SJSA1 (cell line): ENCODE measurements at regions not wholly inside any gene's neighbourhood (a gene's known extent, or its start where the extent isn't known, plus 50 kb on each side); places are given as distances from the start of the nearest gene placed in this dataset.
"Not testable (repeated sequence)": the region's sequence is repeated elsewhere in the genome, so short reads cannot be mapped to it uniquely, and the experiment has no call there.

Experiments used
- DNase-seq, 2 experiments: peaks; one replicate each; pipeline ENCODE4 v3.0.0-alpha.2; 2015 to 2020; ENCODE audit warnings: low spot score in 2 of 2, low read depth in 1 of 2
- H3K27ac ChIP-seq: fragments of 250-450 bp; sonication (Bioruptor Pico); 2 replicates; pipeline ENCODE4 v1.5.1; 2020; ENCODE audit warnings: mild to moderate bottlenecking, moderate library complexity
- H3K27me3 ChIP-seq: fragments of 250-450 bp; sonication (Bioruptor Pico); replicated peaks from 2 replicates; pipeline ENCODE4 v1.5.1; 2020; ENCODE audit warnings: mild to moderate bottlenecking, moderate library complexity
- H3K36me3 ChIP-seq: fragments of 250-450 bp; sonication (Bioruptor Pico); 2 replicates; pipeline ENCODE4 v1.5.1; 2020; ENCODE audit warnings: mild to moderate bottlenecking
- H3K4me1 ChIP-seq: fragments of 250-450 bp; sonication (Bioruptor Pico); replicated peaks from 2 replicates; pipeline ENCODE4 v1.6.1; 2021; ENCODE audit warnings: mild to moderate bottlenecking
- H3K4me3 ChIP-seq: fragments of 250-450 bp; sonication (Bioruptor Pico); 2 replicates; pipeline ENCODE4 v1.5.1; 2020; ENCODE audit warnings: mild to moderate bottlenecking
- H3K9me3 ChIP-seq: fragments of 250-450 bp; sonication (Bioruptor Pico); replicated peaks from 2 replicates; pipeline ENCODE4 v1.5.1; 2020; ENCODE audit warnings: mild to moderate bottlenecking

- not testable (repeated sequence) for H3K4me3 ChIP-seq, H3K36me3 ChIP-seq, DNase-seq, H3K27ac ChIP-seq, H3K4me1 ChIP-seq, H3K27me3 ChIP-seq
- H3K9me3 ChIP-seq = peaks cover 12% of the 10 kb centered on the region
Observed at GRCh38 chr13:97770231-97770630, 183.2 kb upstream of the IPO5 start.

DNA sequence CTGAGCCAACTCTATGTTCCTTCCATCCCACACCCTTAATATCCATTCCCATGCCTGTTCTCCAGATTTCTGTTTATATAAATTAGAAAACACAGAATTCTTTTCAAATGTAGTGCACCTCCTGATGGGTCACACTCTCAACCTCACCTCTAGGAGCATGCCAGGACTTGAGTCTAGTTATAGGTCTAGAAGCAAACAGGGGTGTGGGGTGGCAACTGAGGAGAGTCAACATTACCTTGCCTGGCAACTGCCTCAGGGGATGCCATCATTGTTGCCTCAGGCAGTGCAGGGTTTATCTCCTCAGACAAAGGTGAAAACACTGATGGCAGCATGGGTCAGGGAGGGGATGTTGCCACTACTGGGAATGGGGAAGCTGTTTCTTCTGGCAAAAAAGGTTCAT is 181.0 kb upstream of the IPO5 start:
- H3K4me1 ChIP-seq, H3K27ac ChIP-seq, H3K4me3 ChIP-seq, H3K36me3 ChIP-seq, DNase-seq, H3K27me3 ChIP-seq: not testable (repeated sequence)
- peaks cover 14% of the 10 kb centered on the region for H3K9me3 ChIP-seq

- not testable (repeated sequence) for H3K27ac ChIP-seq, H3K4me1 ChIP-seq, DNase-seq, H3K36me3 ChIP-seq, H3K4me3 ChIP-seq, H3K9me3 ChIP-seq, H3K27me3 ChIP-seq
Observed at GRCh38 chr13:97774391-97775100, 178.9 kb upstream of the IPO5 start.

DNA sequence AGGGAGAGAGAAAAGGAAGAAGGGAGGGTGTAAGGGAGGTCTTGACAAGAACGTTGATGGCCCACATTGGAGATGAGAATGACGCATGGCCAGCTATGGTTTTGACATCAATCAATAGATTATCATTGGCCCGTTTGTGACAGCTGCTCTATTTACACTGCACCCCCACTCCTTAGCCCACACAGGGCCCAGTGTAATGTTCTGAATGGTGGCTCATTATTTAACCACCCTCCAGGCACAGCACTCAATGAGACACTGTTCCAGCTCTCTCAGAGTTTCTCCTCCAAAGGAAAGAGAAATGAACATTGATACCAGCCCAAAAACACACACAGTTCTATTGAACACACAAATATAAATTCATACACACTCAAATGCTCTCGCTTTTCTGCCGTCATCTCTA is 173.0 kb upstream of the IPO5 start:
- no peaks in the 10 kb centered on the region for H3K4me1 ChIP-seq

GRCh38 chr13:97781891-97782305 is 171.6 kb upstream of the IPO5 start:
- Histone ChIP-seq H3K4me3 (no peak overlapping the region), H3K36me3 (no peaks in the 10 kb centered on the region), H3K4me1 (no peaks in the 10 kb centered on the region), H3K27ac (no peak overlapping the region), H3K27me3 (no peaks in the 10 kb centered on the region), H3K9me3 (peaks cover 5% of the 10 kb centered on the region; the same call in 1 of the 2 replicates)
- DNase-seq = no peak

More for the DNA sequence above, 173.0 kb upstream of the IPO5 start:
- Histone ChIP-seq H3K4me3 (no peak overlapping the region), H3K9me3 (peaks cover 6% of the 10 kb centered on the region; the same call in 1 of the 2 replicates), H3K27ac (no peak overlapping the region), H3K36me3 (no peaks in the 10 kb centered on the region), H3K27me3 (no peaks in the 10 kb centered on the region)
- DNase-seq = no peak

DNA sequence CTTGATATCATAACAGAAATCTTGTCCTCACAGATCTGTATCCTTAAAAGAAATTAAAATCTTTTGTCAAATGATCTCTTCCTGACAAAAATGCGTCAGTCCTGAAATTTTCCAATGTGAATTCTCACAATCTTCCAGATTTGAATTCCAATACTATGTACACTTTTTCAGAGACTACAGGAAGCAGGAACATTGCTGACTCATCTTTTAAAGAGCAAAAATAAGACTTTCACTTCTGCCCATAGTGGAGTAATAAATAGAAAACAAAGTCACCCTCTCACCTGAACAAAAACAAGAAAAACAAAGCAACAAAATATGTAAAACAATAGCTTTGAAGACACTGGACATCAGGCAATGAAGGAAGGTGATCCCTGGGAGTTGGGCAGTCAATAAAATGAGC is 167.0 kb upstream of the IPO5 start:
- no peak overlapping the region for H3K4me3 ChIP-seq
- no peaks in the 10 kb centered on the region for H3K4me1 ChIP-seq
- H3K27ac ChIP-seq = no peak overlapping the region
- DNase-seq = no peak
- no peaks in the 10 kb centered on the region for H3K36me3 ChIP-seq
- peaks cover 5% of the 10 kb centered on the region; the same call in 1 of the 2 replicates for H3K9me3 ChIP-seq
- H3K27me3 ChIP-seq = no peaks in the 10 kb centered on the region

DNA sequence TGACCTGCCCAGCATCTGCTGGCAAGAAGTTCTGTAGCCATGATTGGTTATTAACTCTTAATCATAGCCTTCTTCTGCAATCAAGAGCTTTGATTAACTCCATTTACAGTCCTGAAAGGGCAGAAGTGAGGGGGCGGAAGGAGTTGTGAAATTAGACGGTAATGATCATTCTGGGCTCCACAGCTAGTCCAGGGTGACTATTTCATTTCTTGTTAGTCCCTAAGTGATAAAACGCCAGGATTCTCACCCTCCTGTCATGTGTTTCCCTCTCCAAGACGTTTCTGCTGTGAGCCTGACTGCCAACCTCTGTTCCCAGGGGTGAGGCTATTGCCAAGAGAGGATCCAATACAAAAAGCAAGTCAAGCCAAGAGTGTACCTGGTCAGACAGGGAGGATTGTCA is 155.9 kb upstream of the IPO5 start:
- no peak overlapping the region for H3K4me3 ChIP-seq
- no peaks in the 10 kb centered on the region for H3K27me3 ChIP-seq
- H3K27ac ChIP-seq = no peak overlapping the region
- no peak for DNase-seq
- H3K9me3 ChIP-seq = peaks cover 16% of the 10 kb centered on the region
- H3K4me1 ChIP-seq = no peaks in the 10 kb centered on the region
- H3K36me3 ChIP-seq = no peaks in the 10 kb centered on the region

- H3K27ac ChIP-seq = no peak overlapping the region
- no peaks in the 10 kb centered on the region for H3K36me3 ChIP-seq
- no peaks in the 10 kb centered on the region for H3K4me1 ChIP-seq
- no peak for DNase-seq
- H3K4me3 ChIP-seq = no peak overlapping the region
- H3K9me3 ChIP-seq = peaks cover 12% of the 10 kb centered on the region
- H3K27me3 ChIP-seq = no peaks in the 10 kb centered on the region
Observed at GRCh38 chr13:97798171-97798821, 155.2 kb upstream of the IPO5 start.

GRCh38 chr13:97798836-97799235 is 154.6 kb upstream of the IPO5 start:
- Histone ChIP-seq H3K27me3 (no peaks in the 10 kb centered on the region), H3K27ac (no peak overlapping the region), H3K4me3 (no peak overlapping the region), H3K4me1 (no peaks in the 10 kb centered on the region), H3K36me3 (no peaks in the 10 kb centered on the region), H3K9me3 (peaks cover 11% of the 10 kb centered on the region)
- DNase-seq = no peak

DNA sequence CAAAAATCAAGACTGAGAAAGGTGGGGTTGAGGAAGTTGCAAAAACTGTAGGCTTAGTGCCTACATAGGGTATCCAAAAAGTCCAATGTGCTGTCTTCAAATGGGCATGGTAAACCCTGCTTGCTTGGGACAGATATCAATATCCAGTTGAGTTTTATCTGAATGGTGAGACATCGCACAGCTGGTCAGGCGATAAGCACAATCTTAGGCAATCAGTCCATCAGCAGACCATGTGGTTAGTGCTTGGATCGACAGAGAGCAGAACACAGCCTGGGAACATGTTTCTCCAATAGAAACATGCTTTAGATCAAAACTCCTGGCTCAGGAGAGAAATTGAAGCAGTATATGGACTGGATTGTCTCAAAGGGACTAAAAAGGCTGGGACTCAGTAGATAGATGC is 151.3 kb upstream of the IPO5 start:
- no peak for DNase-seq
- Histone ChIP-seq H3K4me1 (no peaks in the 10 kb centered on the region), H3K9me3 (no peaks in the 10 kb centered on the region), H3K27ac (no peak overlapping the region), H3K27me3 (no peaks in the 10 kb centered on the region), H3K36me3 (no peaks in the 10 kb centered on the region), H3K4me3 (no peak overlapping the region)

DNA sequence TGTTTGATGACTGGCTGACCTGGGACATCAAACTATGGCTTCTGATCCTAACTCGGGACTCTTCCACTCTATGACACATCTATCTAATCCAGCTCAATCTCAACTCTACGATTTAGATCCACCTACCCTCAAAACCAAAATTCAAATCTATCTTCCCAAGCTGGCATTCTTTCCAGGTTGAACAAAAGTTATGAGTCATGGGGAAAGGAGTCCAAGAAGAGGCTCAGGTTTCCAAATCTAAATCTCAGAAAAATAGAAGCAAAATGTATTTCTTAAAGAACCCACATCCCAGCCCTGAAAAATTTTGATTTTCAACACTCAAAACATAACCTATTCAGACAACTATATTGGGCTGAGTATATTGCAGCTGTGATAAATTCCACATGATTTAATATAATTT is 143.9 kb upstream of the IPO5 start:
- H3K4me3 ChIP-seq = no peak overlapping the region
- no peaks in the 10 kb centered on the region for H3K9me3 ChIP-seq
- 0 out of 2 replicates have a peak, but pooled peaks cover 3% of the 10 kb centered on the region for H3K27me3 ChIP-seq
- DNase-seq = no peak
- no peaks in the 10 kb centered on the region for H3K4me1 ChIP-seq
- no peaks in the 10 kb centered on the region for H3K36me3 ChIP-seq
- no peak overlapping the region for H3K27ac ChIP-seq

DNA sequence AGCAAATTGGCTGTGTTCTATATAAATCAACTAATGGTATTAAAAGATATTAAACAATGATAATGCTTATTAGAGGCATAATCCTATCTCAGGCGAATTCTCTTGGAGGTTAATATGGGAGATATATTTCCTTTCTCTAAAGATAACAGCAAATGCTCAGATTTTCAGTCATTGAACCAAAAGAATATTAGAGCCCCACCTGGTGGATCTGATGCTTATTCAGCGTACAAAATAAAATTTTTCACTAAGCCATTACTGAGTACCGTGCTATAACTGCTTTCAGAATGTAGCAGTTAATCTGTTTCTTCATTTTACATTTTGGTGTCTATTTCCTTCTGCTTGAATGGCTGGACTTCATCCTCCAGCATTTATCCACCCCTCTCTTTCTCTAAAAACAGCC is 143.3 kb upstream of the IPO5 start:
- H3K27ac ChIP-seq = no peak overlapping the region
- no peak for DNase-seq
- H3K27me3 ChIP-seq = 0 out of 2 replicates have a peak, but pooled peaks cover 3% of the 10 kb centered on the region
- H3K4me1 ChIP-seq = no peaks in the 10 kb centered on the region
- H3K4me3 ChIP-seq = no peak overlapping the region
- H3K9me3 ChIP-seq = no peaks in the 10 kb centered on the region
- no peaks in the 10 kb centered on the region for H3K36me3 ChIP-seq

DNA sequence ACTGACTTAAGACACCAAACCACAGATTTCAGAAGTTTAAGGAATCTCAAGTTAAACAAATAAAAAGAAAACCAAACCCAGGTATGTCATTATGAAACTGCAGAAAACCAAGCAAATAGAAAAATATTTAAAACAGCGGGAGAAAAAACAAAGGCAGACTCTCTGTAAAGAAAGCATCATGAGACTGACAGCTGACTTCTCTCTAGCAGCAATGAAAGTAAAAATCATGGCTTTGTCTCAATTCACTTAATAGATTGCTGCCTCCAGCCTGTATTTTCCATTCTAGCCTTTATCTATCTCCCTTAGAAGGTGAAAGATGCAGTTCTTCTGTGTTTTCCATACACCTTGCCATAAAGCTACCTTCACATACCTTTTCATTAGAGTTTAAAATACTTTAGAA is 131.1 kb upstream of the IPO5 start:
- H3K4me3 ChIP-seq = no peak overlapping the region
- H3K36me3 ChIP-seq = no peaks in the 10 kb centered on the region
- no peaks in the 10 kb centered on the region for H3K27me3 ChIP-seq
- H3K27ac ChIP-seq = no peak overlapping the region
- no peaks in the 10 kb centered on the region; the same call in 1 of the 2 replicates for H3K9me3 ChIP-seq
- no peaks in the 10 kb centered on the region for H3K4me1 ChIP-seq
- DNase-seq = no peak

GRCh38 chr13:97826421-97827012 is 127.0 kb upstream of the IPO5 start:
- Histone ChIP-seq H3K27me3 (no peaks in the 10 kb centered on the region), H3K4me3 (no peak overlapping the region), H3K9me3 (no peaks in the 10 kb centered on the region; the same call in 1 of the 2 replicates), H3K4me1 (no peaks in the 10 kb centered on the region), H3K27ac (no peak overlapping the region), H3K36me3 (no peaks in the 10 kb centered on the region)
- DNase-seq = no peak
